HG03354 (cell line): ENCODE measurements at regions not wholly inside any gene's neighbourhood (a gene's known extent, or its start where the extent isn't known, plus 50 kb on each side); places are given as distances from the start of the nearest gene placed in this dataset.
"Not testable (repeated sequence)": the region's sequence is repeated elsewhere in the genome, so short reads cannot be mapped to it uniquely, and the experiment has no call there.

Experiments used
- ATAC-seq: cut with Tn5 transposase; IDR thresholded peaks from one replicate; pipeline ENCODE4 v1.9.1; 2021; ENCODE audit warnings: mild to moderate bottlenecking; ENCODE audit not compliant: unreplicated experiment, poor library complexity, severe bottlenecking

GRCh38 chr12:89082370-89082753 lies 269.9 kb downstream of the DUSP6 start:
- no peak for ATAC-seq

GRCh38 chr12:89081719-89082369 lies 270.5 kb downstream of the DUSP6 start:
- no peak for ATAC-seq

GRCh38 chr12:89080793-89081465 lies 271.4 kb downstream of the DUSP6 start:
- ATAC-seq, result no peak

GRCh38 chr12:89075880-89076540 lies 276.3 kb downstream of the DUSP6 start:
- ATAC-seq, result no peak

- no peak for ATAC-seq
Measured at GRCh38 chr12:89073659-89074058, 278.6 kb downstream of the DUSP6 start.

- no peak for ATAC-seq
Measured at GRCh38 chr12:89073027-89073398, 279.3 kb downstream of the DUSP6 start.

GRCh38 chr12:89072294-89073026 lies 279.8 kb downstream of the DUSP6 start:
- ATAC-seq, result no peak

- no peak for ATAC-seq
Measured at GRCh38 chr12:89070603-89071002, 281.7 kb downstream of the DUSP6 start.

GRCh38 chr12:89069431-89069830 lies 282.9 kb downstream of the DUSP6 start:
- no peak for ATAC-seq

GRCh38 chr12:89067421-89068187 lies 284.7 kb downstream of the DUSP6 start:
- ATAC-seq, result no peak

GRCh38 chr12:89064780-89065179 lies 287.5 kb downstream of the DUSP6 start:
- no peak for ATAC-seq

- ATAC-seq, result no peak
Measured at GRCh38 chr12:89064151-89064550, 288.1 kb downstream of the DUSP6 start.

- ATAC-seq, result peak; percentile 94
Measured at GRCh38 chr12:89062996-89063395, 289.3 kb downstream of the DUSP6 start.

- no peak for ATAC-seq
Measured at GRCh38 chr12:89059721-89060541, 292.4 kb downstream of the DUSP6 start.

GRCh38 chr12:89059056-89059455 lies 293.2 kb downstream of the DUSP6 start:
- no peak for ATAC-seq

- no peak for ATAC-seq
Measured at GRCh38 chr12:89058402-89058801, 293.9 kb downstream of the DUSP6 start.

- ATAC-seq, result not testable (repeated sequence)
Measured at GRCh38 chr12:89053817-89054216, 298.5 kb downstream of the DUSP6 start.

- peak; percentile 86 for ATAC-seq
Measured at GRCh38 chr12:89051065-89051677, 301.1 kb downstream of the DUSP6 start.
